ENCODE measurements at regions not wholly inside any gene's neighbourhood (a gene's known extent, or its start where the extent isn't known, plus 50 kb on each side); places are given as distances from the start of the nearest gene placed in this dataset.

GRCh38 chr14:55986069-55986468 lies 132.1 kb upstream of the PELI2 start:
- TF ChIP-seq CTCF (IDR thresholded peaks at IDR 0.05) (no peak), POLR2A (IDR thresholded peaks at IDR 0.05) (no peak)

All from uterus (tissue), 2 donors.